Peyer's patch (tissue), 4 donors: ENCODE measurements at regions not wholly inside any gene's neighbourhood (a gene's known extent, or its start where the extent isn't known, plus 50 kb on each side); places are given as distances from the start of the nearest gene placed in this dataset.

Experiments used
- DNase-seq, 3 donors: peaks; one replicate each; pipeline ENCODE4 v3.0.0-alpha.2; 2017 to 2019
- H3K27ac ChIP-seq, 4 donors: fragments of 200-600 bp; sonication (generic); one replicate each; pipeline ENCODE4 v1.5.1; 2016 to 2019
- H3K27me3 ChIP-seq, 2 donors: fragments of 200-600 bp; sonication (generic); one replicate each; pipeline ENCODE4 v1.5.1; 2019
- H3K36me3 ChIP-seq, 3 donors: fragments of 200-600 bp; sonication (generic); one replicate each; pipeline ENCODE4 v1.5.1; 2016 to 2019
- H3K4me1 ChIP-seq, 4 donors: fragments of 200-600 bp; sonication (generic); one replicate each; pipeline ENCODE4 v1.5.1; 2016 to 2019
- H3K4me3 ChIP-seq, 4 donors: fragments of 200-600 bp; sonication (generic); 1 replicate in 3 of 4; 2 replicates in 1 of 4; pipeline ENCODE4 v1.5.1; 2016 to 2019; ENCODE audit warnings: mild to moderate bottlenecking in 1 of 4
- H3K9me3 ChIP-seq, 4 donors: fragments of 200-600 bp; sonication (generic); one replicate each; pipeline ENCODE4 v1.5.1; 2016 to 2019; ENCODE audit warnings: mild to moderate bottlenecking in 1 of 4
- POLR2A ChIP-seq, 2 donors: fragments of 450-650 bp; IDR thresholded peaks; one replicate each; pipeline ENCODE4 v1.5.1; 2017; ENCODE audit warnings: antibody characterized with exemption in 2 of 2, mild to moderate bottlenecking in 2 of 2, moderate library complexity in 2 of 2
- TF ChIP-seq, protein P1 (sequence below), 6 experiments: fragments of 450-650 bp in 4 of 6; fragments of 200-600 bp in 2 of 6; sonication (generic) in 1 of 6; IDR thresholded peaks; one replicate each; pipeline ENCODE4 v1.5.1; 2017 to 2019; ENCODE audit warnings: antibody characterized with exemption in 6 of 6, mild to moderate bottlenecking in 3 of 6, moderate library complexity in 1 of 6

DNA sequence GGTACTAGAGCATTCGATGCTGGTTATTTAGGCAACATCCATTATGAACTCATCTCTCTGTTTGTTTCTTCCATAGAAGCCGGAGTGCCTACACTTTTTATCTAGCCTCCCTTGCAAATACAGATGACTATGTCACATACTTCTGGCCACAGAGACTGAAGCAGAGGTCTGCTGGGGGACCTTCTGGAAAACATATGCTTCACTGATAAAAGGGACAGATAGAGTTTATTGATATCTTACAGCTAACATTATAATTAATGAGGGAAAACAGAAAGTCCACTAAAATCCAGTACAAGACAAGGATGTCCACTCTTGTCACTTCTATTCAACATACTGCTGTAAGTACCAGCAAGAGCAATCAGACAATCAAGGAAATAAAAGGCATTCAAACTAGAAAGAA is 104.3 kb upstream of the FAR2 start:
- no peak overlapping the region for H3K4me3 ChIP-seq
- H3K27me3 ChIP-seq, result no peaks in the 10 kb centered on the region
- H3K4me1 ChIP-seq, result no peaks in the 10 kb centered on the region
- no peaks in the 10 kb centered on the region for H3K36me3 ChIP-seq
- DNase-seq, result no peak
- no peaks in the 10 kb centered on the region for H3K9me3 ChIP-seq
- TF ChIP-seq, protein P1, sequence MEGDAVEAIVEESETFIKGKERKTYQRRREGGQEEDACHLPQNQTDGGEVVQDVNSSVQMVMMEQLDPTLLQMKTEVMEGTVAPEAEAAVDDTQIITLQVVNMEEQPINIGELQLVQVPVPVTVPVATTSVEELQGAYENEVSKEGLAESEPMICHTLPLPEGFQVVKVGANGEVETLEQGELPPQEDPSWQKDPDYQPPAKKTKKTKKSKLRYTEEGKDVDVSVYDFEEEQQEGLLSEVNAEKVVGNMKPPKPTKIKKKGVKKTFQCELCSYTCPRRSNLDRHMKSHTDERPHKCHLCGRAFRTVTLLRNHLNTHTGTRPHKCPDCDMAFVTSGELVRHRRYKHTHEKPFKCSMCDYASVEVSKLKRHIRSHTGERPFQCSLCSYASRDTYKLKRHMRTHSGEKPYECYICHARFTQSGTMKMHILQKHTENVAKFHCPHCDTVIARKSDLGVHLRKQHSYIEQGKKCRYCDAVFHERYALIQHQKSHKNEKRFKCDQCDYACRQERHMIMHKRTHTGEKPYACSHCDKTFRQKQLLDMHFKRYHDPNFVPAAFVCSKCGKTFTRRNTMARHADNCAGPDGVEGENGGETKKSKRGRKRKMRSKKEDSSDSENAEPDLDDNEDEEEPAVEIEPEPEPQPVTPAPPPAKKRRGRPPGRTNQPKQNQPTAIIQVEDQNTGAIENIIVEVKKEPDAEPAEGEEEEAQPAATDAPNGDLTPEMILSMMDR (IDR thresholded peaks at IDR 0.05), result no peak
- TF ChIP-seq POLR2A (IDR thresholded peaks at IDR 0.05), result no peak
- no peak overlapping the region for H3K27ac ChIP-seq

DNA sequence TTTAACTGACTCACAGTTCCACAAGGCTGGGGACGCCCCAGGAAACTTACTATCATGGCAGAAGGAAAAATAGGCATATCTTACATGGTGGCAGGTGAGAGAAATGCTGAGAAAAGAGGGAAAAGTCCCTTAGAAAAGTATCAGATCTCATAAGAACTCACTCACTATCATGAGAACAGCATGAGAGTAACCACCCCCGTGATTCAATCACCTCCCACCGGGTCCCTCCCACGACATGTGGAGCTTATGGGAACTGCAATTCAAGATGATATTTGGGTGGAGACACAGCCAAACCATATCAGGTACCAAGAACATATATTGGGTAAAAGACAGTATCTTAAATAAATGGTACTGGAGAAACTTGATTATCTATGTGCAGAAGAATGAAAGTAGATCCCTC is 100.3 kb upstream of the FAR2 start:
- H3K36me3 ChIP-seq, result no peaks in the 10 kb centered on the region
- no peak for TF ChIP-seq POLR2A (IDR thresholded peaks at IDR 0.05)
- TF ChIP-seq, protein P1 (IDR thresholded peaks at IDR 0.05), result no peak
- no peaks in the 10 kb centered on the region for H3K27me3 ChIP-seq
- no peaks in the 10 kb centered on the region for H3K4me1 ChIP-seq
- H3K9me3 ChIP-seq, result no peaks in the 10 kb centered on the region
- H3K27ac ChIP-seq, result no peak overlapping the region
- DNase-seq, result no peak
- H3K4me3 ChIP-seq, result no peak overlapping the region

DNA sequence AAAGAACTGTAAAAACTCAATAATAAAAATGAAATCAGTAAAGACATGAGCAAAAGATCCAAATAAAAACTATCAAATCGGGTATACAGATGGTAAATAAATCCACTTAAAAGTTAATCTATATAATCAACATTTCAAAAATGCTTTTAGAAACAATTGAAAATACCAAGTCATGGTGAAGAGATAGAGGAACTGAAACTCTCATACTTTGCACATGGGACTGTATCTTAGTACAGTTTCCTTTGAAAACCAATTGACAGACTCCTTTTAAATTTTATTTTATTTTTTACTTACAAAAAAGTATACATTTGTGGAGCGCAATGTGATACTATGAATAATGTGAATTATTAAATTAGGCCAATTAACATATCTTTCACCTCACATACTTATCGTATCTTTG is 98.6 kb upstream of the FAR2 start:
- TF ChIP-seq POLR2A (IDR thresholded peaks at IDR 0.05), result no peak
- TF ChIP-seq, protein P1 (IDR thresholded peaks at IDR 0.05), result no peak
- Histone ChIP-seq H3K9me3 (no peaks in the 10 kb centered on the region), H3K27me3 (no peaks in the 10 kb centered on the region), H3K36me3 (no peaks in the 10 kb centered on the region), H3K4me1 (no peaks in the 10 kb centered on the region), H3K4me3 (no peak overlapping the region), H3K27ac (no peak overlapping the region)
- no peak for DNase-seq

DNA sequence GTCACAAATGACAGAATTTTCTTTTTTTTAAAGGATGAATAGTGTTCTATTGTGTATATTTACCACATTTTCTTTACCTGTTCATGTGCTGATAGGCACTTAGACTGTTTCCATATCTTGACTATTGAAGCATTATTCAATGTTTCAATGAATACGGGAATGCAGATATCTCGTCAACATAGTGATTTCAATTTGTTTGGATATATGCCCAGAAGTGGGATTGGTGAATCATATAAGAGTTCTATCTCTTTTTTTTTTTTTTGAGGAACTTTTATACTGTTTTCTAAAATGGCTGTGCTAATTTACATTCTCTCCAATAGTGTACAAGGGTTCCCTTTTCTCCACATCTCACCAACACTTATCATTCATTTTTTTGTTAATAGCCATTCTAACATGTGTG is 97.9 kb upstream of the FAR2 start:
- H3K4me1 ChIP-seq, result no peaks in the 10 kb centered on the region
- TF ChIP-seq, protein P1 (IDR thresholded peaks at IDR 0.05), result no peak
- no peak for TF ChIP-seq POLR2A (IDR thresholded peaks at IDR 0.05)
- no peak for DNase-seq
- H3K9me3 ChIP-seq, result no peaks in the 10 kb centered on the region
- H3K27me3 ChIP-seq, result no peaks in the 10 kb centered on the region
- no peak overlapping the region for H3K27ac ChIP-seq
- no peak overlapping the region for H3K4me3 ChIP-seq
- no peaks in the 10 kb centered on the region for H3K36me3 ChIP-seq

DNA sequence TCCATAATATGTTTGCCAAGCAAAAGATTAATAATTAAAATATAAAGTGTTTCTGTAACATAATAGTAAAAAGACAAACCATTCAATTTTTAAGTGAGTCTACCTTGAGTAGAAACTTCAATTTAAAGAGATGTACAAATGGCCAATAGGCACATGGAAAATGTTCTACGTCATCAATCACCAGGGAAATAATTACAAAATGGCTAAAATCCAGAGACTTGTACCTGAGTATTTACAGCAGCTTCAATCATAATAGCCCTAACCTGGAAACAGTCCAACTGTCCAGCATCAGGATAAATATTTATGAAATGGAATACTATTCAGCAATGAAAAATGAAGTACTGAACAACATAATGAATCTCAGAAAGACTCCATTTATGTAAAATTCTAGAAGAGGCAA is 95.5 kb upstream of the FAR2 start:
- Histone ChIP-seq H3K36me3 (no peaks in the 10 kb centered on the region), H3K27me3 (no peaks in the 10 kb centered on the region)

More for the DNA sequence above, 95.5 kb upstream of the FAR2 start:
- Histone ChIP-seq H3K9me3 (no peaks in the 10 kb centered on the region), H3K4me1 (no peaks in the 10 kb centered on the region), H3K27ac (no peak overlapping the region), H3K4me3 (no peak overlapping the region)
- DNase-seq, result no peak
- TF ChIP-seq, protein P1 (IDR thresholded peaks at IDR 0.05), result no peak
- no peak for TF ChIP-seq POLR2A (IDR thresholded peaks at IDR 0.05)
